Upper lobe of left lung (tissue), 6 donors: ENCODE measurements at regions not wholly inside any gene's neighbourhood (a gene's known extent, or its start where the extent isn't known, plus 50 kb on each side); places are given as distances from the start of the nearest gene placed in this dataset.

ENCODE experiments used
- ATAC-seq, 2 donors: fragments of 200-7000 bp; cut with Tn5 transposase; one replicate each; pipeline ENCODE4 v1.9.1; 2022; ENCODE audit warnings: mild to moderate bottlenecking in 2 of 2, moderate library complexity in 2 of 2; ENCODE audit not compliant: low FRiP score in 2 of 2
- DNase-seq, 2 donors: peaks; one replicate each; pipeline ENCODE4 v3.0.0-alpha.2; 2019 to 2020
- H3K27ac ChIP-seq, 4 donors: fragments of 200-600 bp; sonication (generic); one replicate each; pipeline ENCODE4 v1.5.1; 2016 to 2019
- H3K27me3 ChIP-seq, 4 donors: fragments of 200-600 bp; sonication (generic); one replicate each; pipeline ENCODE4 v1.5.1; 2017 to 2019
- H3K36me3 ChIP-seq, 4 donors: fragments of 200-600 bp; sonication (generic); one replicate each; pipeline ENCODE4 v1.5.1; 2016 to 2019
- H3K4me1 ChIP-seq, 4 donors: fragments of 200-600 bp; sonication (generic); one replicate each; pipeline ENCODE4 v1.5.1; 2018 to 2019
- H3K4me3 ChIP-seq, 4 donors: fragments of 200-600 bp; sonication (generic); one replicate each; pipeline ENCODE4 v1.5.1; 2017 to 2019; ENCODE audit warnings: mild to moderate bottlenecking in 2 of 4, moderate library complexity in 1 of 4
- H3K9me3 ChIP-seq, 4 donors: fragments of 200-600 bp; sonication (generic); one replicate each; pipeline ENCODE4 v1.5.1; 2018 to 2019
- EP300 ChIP-seq, 4 donors: sonication (generic); formaldehyde crosslinking; IDR thresholded peaks; one replicate each; pipeline ENCODE4 v1.5.1; 2017; ENCODE audit warnings: antibody characterized with exemption in 4 of 4, control low read depth in 2 of 4
- POLR2A ChIP-seq, 4 donors: fragments of 450-650 bp; IDR thresholded peaks; one replicate each; pipeline ENCODE4 v1.5.1; 2016 to 2017; ENCODE audit warnings: antibody characterized with exemption in 4 of 4, mild to moderate bottlenecking in 2 of 4
- POLR2AphosphoS5 ChIP-seq, 2 donors: sonication (generic); formaldehyde crosslinking; IDR thresholded peaks; one replicate each; pipeline ENCODE4 v1.5.1; 2017; ENCODE audit warnings: antibody characterized with exemption in 2 of 2
- WGBS, 2 donors: methylation state at CpG; one replicate each; pipeline ENCODE4 v1.1.5; 2017 to 2018; 5-methylcytosine and 5-hydroxymethylcytosine counted together
- TF ChIP-seq, protein P1 (sequence below), 6 experiments: fragments of 450-650 bp in 4 of 6; fragments of 200-600 bp in 2 of 6; sonication (generic) in 2 of 6; IDR thresholded peaks; one replicate each; pipeline ENCODE4 v1.5.1; 2016 to 2019; ENCODE audit warnings: antibody characterized with exemption in 6 of 6
- donor health status: DM: no; HTN: no; CAD: no; lungs with moderate emphysema.
- donor health status: DM: no; HTN: yes; CAD: no; lungs with severe emphysema.

DNA sequence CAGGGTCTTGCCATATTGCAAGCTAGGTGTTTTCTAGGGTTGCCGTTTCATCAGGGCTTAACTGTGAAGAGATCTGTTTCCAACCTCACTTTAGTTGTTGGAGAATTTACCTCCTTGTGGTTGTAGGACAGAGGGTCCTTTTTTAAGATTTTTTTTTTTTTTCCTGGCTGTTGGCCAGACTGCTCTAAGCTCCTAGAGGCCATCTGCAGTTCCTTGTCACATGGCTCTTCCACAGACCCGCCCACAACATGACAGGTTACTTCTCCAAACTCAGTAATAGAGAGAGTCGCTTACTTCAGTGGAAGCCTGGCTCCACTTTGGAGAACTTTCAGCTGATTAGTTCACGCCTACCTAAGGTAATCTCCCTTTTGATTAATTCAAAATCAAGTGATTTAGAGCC is 543.7 kb downstream of the DMRTA1 start:
- Histone ChIP-seq H3K4me3 (no peak overlapping the region), H3K27me3 (no peaks in the 10 kb centered on the region), H3K36me3 (no peaks in the 10 kb centered on the region), H3K27ac (no peak overlapping the region), H3K4me1 (no peaks in the 10 kb centered on the region), H3K9me3 (no peaks in the 10 kb centered on the region)
- no peak for DNase-seq
- TF ChIP-seq EP300 (IDR thresholded peaks at IDR 0.05) (no peak), POLR2A (IDR thresholded peaks at IDR 0.05) (no peak), POLR2AphosphoS5 (IDR thresholded peaks at IDR 0.05) (no peak)
- TF ChIP-seq, protein P1, sequence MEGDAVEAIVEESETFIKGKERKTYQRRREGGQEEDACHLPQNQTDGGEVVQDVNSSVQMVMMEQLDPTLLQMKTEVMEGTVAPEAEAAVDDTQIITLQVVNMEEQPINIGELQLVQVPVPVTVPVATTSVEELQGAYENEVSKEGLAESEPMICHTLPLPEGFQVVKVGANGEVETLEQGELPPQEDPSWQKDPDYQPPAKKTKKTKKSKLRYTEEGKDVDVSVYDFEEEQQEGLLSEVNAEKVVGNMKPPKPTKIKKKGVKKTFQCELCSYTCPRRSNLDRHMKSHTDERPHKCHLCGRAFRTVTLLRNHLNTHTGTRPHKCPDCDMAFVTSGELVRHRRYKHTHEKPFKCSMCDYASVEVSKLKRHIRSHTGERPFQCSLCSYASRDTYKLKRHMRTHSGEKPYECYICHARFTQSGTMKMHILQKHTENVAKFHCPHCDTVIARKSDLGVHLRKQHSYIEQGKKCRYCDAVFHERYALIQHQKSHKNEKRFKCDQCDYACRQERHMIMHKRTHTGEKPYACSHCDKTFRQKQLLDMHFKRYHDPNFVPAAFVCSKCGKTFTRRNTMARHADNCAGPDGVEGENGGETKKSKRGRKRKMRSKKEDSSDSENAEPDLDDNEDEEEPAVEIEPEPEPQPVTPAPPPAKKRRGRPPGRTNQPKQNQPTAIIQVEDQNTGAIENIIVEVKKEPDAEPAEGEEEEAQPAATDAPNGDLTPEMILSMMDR (IDR thresholded peaks at IDR 0.05), result no peak
- 74 to 80% methylated on average over 4 of the region's 4 CpGs for WGBS, 2 donors
- ATAC-seq, result no peak

DNA sequence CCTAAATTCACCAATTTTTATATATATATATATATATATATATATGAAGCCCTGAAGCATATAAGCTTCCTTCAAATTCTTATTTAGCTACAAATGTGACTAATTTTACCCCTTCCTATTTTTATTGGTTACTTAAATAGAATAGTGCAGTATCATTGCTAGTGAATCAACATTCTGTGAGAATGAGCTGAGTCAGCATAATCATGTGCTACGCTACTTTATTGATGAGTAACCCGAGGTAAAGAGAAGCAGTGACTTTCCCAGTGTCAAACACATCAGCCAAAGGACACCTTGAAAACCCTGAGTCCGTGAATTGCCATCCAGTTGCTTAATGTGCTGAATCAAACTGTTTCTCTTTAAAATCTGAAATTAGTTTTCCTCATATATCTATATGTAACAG is 546.2 kb downstream of the DMRTA1 start:
- no peak for TF ChIP-seq POLR2A (IDR thresholded peaks at IDR 0.05)
- no peak for TF ChIP-seq EP300 (IDR thresholded peaks at IDR 0.05)
- TF ChIP-seq, protein P1 (IDR thresholded peaks at IDR 0.05), result no peak
- no peak for TF ChIP-seq POLR2AphosphoS5 (IDR thresholded peaks at IDR 0.05)
- no peak for ATAC-seq

DNA sequence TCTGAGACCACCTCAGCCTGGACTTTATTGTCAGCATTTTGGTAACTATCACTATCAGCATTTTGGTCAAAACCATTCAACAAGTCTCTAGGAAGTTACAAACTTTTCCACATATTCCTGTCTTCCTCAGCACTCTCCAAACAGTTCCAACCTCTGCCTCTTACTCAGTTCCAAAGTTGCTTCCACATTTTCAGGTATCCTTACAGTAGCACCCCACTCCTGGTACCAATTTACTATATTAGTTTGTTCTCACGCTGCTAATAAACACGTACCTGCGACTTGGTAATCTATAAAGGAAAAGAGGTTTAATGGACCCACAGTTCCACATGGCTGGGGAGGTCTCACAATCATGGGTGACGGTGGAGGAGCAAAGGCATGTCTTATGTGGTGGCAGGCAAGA is 551.3 kb downstream of the DMRTA1 start:
- Histone ChIP-seq H3K27me3 (no peaks in the 10 kb centered on the region), H3K36me3 (no peaks in the 10 kb centered on the region), H3K27ac (no peak overlapping the region), H3K4me3 (no peak overlapping the region), H3K4me1 (no peaks in the 10 kb centered on the region), H3K9me3 (peaks cover 0 to 18% (median 12%) of the 10 kb centered on the region in 4 donors)
- DNase-seq (no peak), ATAC-seq (no peak)
- TF ChIP-seq EP300 (IDR thresholded peaks at IDR 0.05), result no peak
- TF ChIP-seq POLR2A (IDR thresholded peaks at IDR 0.05), result no peak
- TF ChIP-seq, protein P1 (IDR thresholded peaks at IDR 0.05), result no peak
- no peak for TF ChIP-seq POLR2AphosphoS5 (IDR thresholded peaks at IDR 0.05)
- WGBS, 2 donors, result 96 to 97% methylated on average over 4 of the region's 4 CpGs

More for the DNA sequence above, 546.2 kb downstream of the DMRTA1 start:
- Histone ChIP-seq H3K36me3 (no peaks in the 10 kb centered on the region), H3K27ac (no peak overlapping the region), H3K27me3 (no peaks in the 10 kb centered on the region), H3K4me1 (no peaks in the 10 kb centered on the region), H3K9me3 (peaks cover 0 to 12% (median 8%) of the 10 kb centered on the region in 4 donors), H3K4me3 (no peak overlapping the region)
- DNase-seq, result no peak
- WGBS, 2 donors, result 70 to 77% methylated on average over 3 of the region's 3 CpGs

DNA sequence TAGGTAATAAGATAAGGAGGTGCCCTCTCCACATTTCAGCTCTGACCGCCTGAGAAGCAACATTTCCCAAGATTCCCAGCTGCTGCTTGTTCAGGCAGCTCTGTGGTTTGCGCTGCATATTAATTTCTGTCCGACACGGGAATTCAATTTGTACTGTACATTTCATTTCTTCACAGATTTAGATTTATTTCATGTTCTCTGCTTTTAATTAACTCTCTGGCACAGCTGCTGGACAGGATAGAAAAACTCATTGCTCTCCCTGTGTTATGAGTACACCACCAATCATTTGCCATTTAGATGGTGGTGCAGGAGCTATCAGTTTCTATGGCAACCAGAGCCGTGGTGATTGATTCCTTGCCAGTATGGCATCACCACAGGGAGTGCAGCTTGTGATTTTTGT is 558.5 kb downstream of the DMRTA1 start:
- Histone ChIP-seq H3K4me3 (no peak overlapping the region), H3K27ac (no peak overlapping the region), H3K27me3 (no peaks in the 10 kb centered on the region), H3K9me3 (no peaks in the 10 kb centered on the region), H3K4me1 (no peaks in the 10 kb centered on the region), H3K36me3 (no peaks in the 10 kb centered on the region)
- ATAC-seq (no peak), DNase-seq (no peak)
- TF ChIP-seq POLR2AphosphoS5 (IDR thresholded peaks at IDR 0.05) (no peak), POLR2A (IDR thresholded peaks at IDR 0.05) (no peak), EP300 (IDR thresholded peaks at IDR 0.05) (no peak)
- TF ChIP-seq, protein P1 (IDR thresholded peaks at IDR 0.05), result no peak
- WGBS, 2 donors, result 56 to 62% methylated on average over 5 of the region's 5 CpGs

DNA sequence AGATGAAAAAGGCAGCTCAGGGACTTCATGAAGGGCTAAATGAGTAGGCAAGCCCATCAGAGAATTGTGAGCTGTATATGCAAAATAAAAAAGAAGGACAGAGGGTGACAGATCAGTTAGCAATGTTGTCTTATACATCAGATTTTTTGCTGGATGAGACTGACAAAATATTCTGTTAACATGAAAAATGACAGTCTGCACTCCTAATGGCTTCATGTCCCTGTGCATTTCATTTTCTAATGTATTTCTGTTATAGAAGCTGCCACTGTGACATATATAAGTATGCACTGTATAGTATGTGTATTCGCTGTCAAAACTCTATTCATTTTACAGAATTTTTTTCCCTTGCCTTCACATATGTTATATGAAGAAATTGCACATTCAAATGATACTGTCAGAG is 559.5 kb downstream of the DMRTA1 start:
- H3K27me3 ChIP-seq, result no peaks in the 10 kb centered on the region
- no peaks in the 10 kb centered on the region for H3K36me3 ChIP-seq
- no peak for TF ChIP-seq POLR2A (IDR thresholded peaks at IDR 0.05)
- TF ChIP-seq, protein P1 (IDR thresholded peaks at IDR 0.05), result no peak
- no peak for TF ChIP-seq EP300 (IDR thresholded peaks at IDR 0.05)
- no peak for TF ChIP-seq POLR2AphosphoS5 (IDR thresholded peaks at IDR 0.05)
- ATAC-seq, result no peak
- 88 to 97% methylated on average over 1 of the region's 1 CpG for WGBS, 2 donors
- H3K4me1 ChIP-seq, result no peaks in the 10 kb centered on the region
- H3K4me3 ChIP-seq, result no peak overlapping the region
- H3K9me3 ChIP-seq, result no peaks in the 10 kb centered on the region
- H3K27ac ChIP-seq, result no peak overlapping the region
- no peak for DNase-seq
